Endodermal cell (in vitro differentiated cells): ENCODE measurements at regions not wholly inside any gene's neighbourhood (a gene's known extent, or its start where the extent isn't known, plus 50 kb on each side); places are given as distances from the start of the nearest gene placed in this dataset.

ENCODE experiments used
- DNase-seq: peaks from one replicate; pipeline ENCODE4 v3.0.0-alpha.2; 2017
- H3K27ac ChIP-seq: 2 replicates; pipeline ENCODE4 v1.5.1; 2013; ENCODE audit warnings: mild to moderate bottlenecking, low read depth, low read length, moderate library complexity
- H3K27me3 ChIP-seq: 2 replicates; pipeline ENCODE4 v1.6.1; 2013; ENCODE audit warnings: mild to moderate bottlenecking, low read length, moderate library complexity; ENCODE audit not compliant: insufficient read depth, control insufficient read depth, poor library complexity, severe bottlenecking
- H3K36me3 ChIP-seq: 2 replicates; pipeline ENCODE4 v1.7.0; 2013; ENCODE audit warnings: mild to moderate bottlenecking, low read length, moderate library complexity; ENCODE audit not compliant: control insufficient read depth, insufficient read depth
- H3K4me1 ChIP-seq: one replicate; pipeline ENCODE4 v1.7.0; 2013; ENCODE audit warnings: low read length; ENCODE audit not compliant: control insufficient read depth, insufficient read depth
- H3K4me3 ChIP-seq: 2 replicates; pipeline ENCODE4 v1.5.1; 2013; ENCODE audit warnings: mild to moderate bottlenecking, low read length, moderate library complexity
- H3K9ac ChIP-seq: 2 replicates; pipeline ENCODE4 v1.6.1; 2013; ENCODE audit warnings: mild to moderate bottlenecking, low read length, moderate library complexity; ENCODE audit not compliant: poor library complexity, severe bottlenecking; ENCODE audit errors: extremely low read depth
- H3K9me3 ChIP-seq: 2 replicates; pipeline ENCODE4 v1.6.1; 2013; ENCODE audit warnings: mild to moderate bottlenecking, low read length, moderate library complexity; ENCODE audit not compliant: control insufficient read depth
- H3K27ac Mint-ChIP-seq: 2 replicates; pipeline ENCODE4 v1.8.0; 2020; ENCODE audit warnings: mixed read lengths
- H3K27me3 Mint-ChIP-seq: 2 replicates; pipeline ENCODE4 v1.8.0; 2021; ENCODE audit warnings: mild to moderate bottlenecking, mixed read lengths; ENCODE audit not compliant: insufficient read depth
- H3K36me3 Mint-ChIP-seq: 2 replicates; pipeline ENCODE4 v1.8.0; 2020; ENCODE audit warnings: low read depth, mixed read lengths
- H3K4me1 Mint-ChIP-seq: 2 replicates; pipeline ENCODE4 v1.8.0; 2020; ENCODE audit warnings: mixed read lengths
- H3K4me3 Mint-ChIP-seq: 2 replicates; pipeline ENCODE4 v1.8.0; 2020; ENCODE audit warnings: mild to moderate bottlenecking, moderate library complexity, mixed read lengths
- H3K9me3 Mint-ChIP-seq: 2 replicates; pipeline ENCODE4 v1.8.0; 2020; ENCODE audit warnings: mild to moderate bottlenecking, mixed read lengths
- WGBS, 2 experiments: methylation state at CpG; one replicate each; pipeline versions ENCODE4 v1.1.5 to v1.1.7; 2013; ENCODE audit warnings: missing lambda C conversion rate in 2 of 2, mixed read lengths in 1 of 2; ENCODE audit not compliant: insufficient coverage in 1 of 2, insufficient read length in 1 of 2; 5-methylcytosine and 5-hydroxymethylcytosine counted together
- TF ChIP-seq, protein P1 (sequence below): fragments of 200-600 bp; sonication (generic); conservative IDR thresholded peaks from 2 replicates; pipeline ENCODE4 v1.5.0; 2021; ENCODE audit warnings: antibody characterized with exemption, mild to moderate bottlenecking

DNA sequence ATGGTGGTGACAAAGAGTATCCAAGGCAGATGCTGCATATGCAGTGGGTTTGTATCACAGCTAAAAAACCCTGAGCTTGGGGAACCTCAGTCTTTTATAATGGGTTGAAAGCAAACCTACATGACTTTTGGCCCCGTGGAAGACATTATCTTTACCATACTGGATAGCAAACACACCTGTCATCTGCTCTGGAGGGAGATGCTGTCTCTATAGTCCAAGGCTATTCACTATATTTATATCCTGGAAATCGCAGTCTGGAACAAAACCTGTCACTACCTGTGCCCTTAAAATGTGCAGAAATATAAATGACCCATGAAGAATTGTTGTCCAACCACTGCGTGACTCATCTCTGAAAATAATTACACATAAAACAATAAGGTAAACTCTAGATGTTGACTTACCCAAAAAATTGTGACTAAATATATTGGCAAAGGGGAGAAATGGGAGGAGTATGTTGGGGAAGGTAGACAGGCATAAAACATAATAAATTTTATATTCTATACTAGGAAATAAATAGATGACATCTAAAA, 121.0 kb upstream of the CXADR start:
- Histone ChIP-seq H3K4me1 (no peaks in the 10 kb centered on the region), H3K27me3 (no peaks in the 10 kb centered on the region), H3K27ac (no peak overlapping the region), H3K9me3 (no peaks in the 10 kb centered on the region), H3K4me3 (no peak overlapping the region), H3K36me3 (no peaks in the 10 kb centered on the region), H3K9ac (no peak overlapping the region)
- no peak overlapping the region for H3K4me3 Mint-ChIP-seq
- H3K9me3 Mint-ChIP-seq = no peaks in the 10 kb centered on the region
- no peak for DNase-seq
- H3K36me3 Mint-ChIP-seq = no peaks in the 10 kb centered on the region
- 82 to 95% methylated on average over 2 to 3 of the region's 3 CpGs for WGBS, 2 experiments
- H3K4me1 Mint-ChIP-seq = no peaks in the 10 kb centered on the region
- no peaks in the 10 kb centered on the region for H3K27me3 Mint-ChIP-seq
- no peak overlapping the region for H3K27ac Mint-ChIP-seq
- TF ChIP-seq, protein P1, sequence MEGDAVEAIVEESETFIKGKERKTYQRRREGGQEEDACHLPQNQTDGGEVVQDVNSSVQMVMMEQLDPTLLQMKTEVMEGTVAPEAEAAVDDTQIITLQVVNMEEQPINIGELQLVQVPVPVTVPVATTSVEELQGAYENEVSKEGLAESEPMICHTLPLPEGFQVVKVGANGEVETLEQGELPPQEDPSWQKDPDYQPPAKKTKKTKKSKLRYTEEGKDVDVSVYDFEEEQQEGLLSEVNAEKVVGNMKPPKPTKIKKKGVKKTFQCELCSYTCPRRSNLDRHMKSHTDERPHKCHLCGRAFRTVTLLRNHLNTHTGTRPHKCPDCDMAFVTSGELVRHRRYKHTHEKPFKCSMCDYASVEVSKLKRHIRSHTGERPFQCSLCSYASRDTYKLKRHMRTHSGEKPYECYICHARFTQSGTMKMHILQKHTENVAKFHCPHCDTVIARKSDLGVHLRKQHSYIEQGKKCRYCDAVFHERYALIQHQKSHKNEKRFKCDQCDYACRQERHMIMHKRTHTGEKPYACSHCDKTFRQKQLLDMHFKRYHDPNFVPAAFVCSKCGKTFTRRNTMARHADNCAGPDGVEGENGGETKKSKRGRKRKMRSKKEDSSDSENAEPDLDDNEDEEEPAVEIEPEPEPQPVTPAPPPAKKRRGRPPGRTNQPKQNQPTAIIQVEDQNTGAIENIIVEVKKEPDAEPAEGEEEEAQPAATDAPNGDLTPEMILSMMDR = no peak

DNA sequence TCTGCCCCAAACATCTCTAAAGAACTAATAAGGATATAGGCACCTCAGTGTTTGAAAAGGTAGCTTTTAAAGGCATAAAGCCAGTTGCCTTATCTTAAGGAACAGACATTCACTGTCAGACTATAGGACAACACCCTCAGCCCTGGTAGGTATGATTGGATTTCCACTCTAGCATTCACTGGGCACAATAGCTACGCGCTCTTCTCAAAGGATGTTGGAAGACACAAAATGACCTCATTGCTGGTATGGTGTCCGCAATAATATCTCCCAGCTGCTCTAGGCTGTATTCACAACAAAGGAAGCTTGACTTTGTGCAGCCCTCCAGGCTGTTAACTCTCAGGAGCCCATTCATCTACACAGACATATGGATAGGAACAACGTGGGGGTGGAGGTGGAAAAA, 119.4 kb upstream of the CXADR start:
- WGBS, 2 experiments = 92% methylated on average over 3 of the region's 4 CpGs; no CpG with 5 or more reads in 1 of the 2 experiments
- Histone ChIP-seq H3K4me1 (no peaks in the 10 kb centered on the region), H3K9ac (no peak overlapping the region), H3K4me3 (no peak overlapping the region), H3K36me3 (no peaks in the 10 kb centered on the region), H3K27ac (peak overlapping the region; percentile 55), H3K9me3 (no peaks in the 10 kb centered on the region), H3K27me3 (no peaks in the 10 kb centered on the region)
- Mint-ChIP-seq H3K27me3 (peaks cover 2% of the 10 kb centered on the region), H3K4me1 (no peaks in the 10 kb centered on the region), H3K9me3 (no peaks in the 10 kb centered on the region), H3K4me3 (no peak overlapping the region), H3K27ac (no peak overlapping the region), H3K36me3 (no peaks in the 10 kb centered on the region)
- DNase-seq = no peak
- TF ChIP-seq, protein P1 = no peak

DNA sequence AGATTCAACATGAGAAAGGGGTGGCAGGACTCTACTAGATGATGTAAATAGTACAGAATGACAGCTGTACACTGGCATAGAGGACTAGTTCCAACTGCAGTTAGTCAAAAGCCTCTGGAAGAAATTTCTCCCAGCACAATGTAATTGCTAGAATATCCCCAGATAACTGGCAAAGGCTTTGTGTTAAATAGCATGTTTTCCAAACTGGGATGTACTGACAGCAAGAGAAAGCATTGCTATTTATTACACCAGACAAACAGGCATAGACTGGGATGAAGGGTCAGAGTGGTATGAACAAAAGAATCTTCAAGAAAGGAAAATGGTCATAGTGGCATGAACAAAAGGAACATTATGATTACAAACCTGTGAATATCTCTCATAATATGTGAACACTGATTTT, 115.9 kb upstream of the CXADR start:
- no peak overlapping the region for H3K27ac Mint-ChIP-seq
- Histone ChIP-seq H3K4me3 (no peak overlapping the region), H3K27ac (no peak overlapping the region), H3K9me3 (no peaks in the 10 kb centered on the region), H3K36me3 (no peaks in the 10 kb centered on the region), H3K4me1 (no peaks in the 10 kb centered on the region), H3K27me3 (no peaks in the 10 kb centered on the region), H3K9ac (no peak overlapping the region)
- DNase-seq = no peak
- TF ChIP-seq, protein P1 = no peak
- H3K27me3 Mint-ChIP-seq = peaks cover 2% of the 10 kb centered on the region
- no peak overlapping the region for H3K4me3 Mint-ChIP-seq
- no peaks in the 10 kb centered on the region for H3K4me1 Mint-ChIP-seq
- no peaks in the 10 kb centered on the region for H3K9me3 Mint-ChIP-seq
- no peaks in the 10 kb centered on the region for H3K36me3 Mint-ChIP-seq
